ENCODE measurements at regions not wholly inside any gene's neighbourhood (a gene's known extent, or its start where the extent isn't known, plus 50 kb on each side); places are given as distances from the start of the nearest gene placed in this dataset.

DNA sequence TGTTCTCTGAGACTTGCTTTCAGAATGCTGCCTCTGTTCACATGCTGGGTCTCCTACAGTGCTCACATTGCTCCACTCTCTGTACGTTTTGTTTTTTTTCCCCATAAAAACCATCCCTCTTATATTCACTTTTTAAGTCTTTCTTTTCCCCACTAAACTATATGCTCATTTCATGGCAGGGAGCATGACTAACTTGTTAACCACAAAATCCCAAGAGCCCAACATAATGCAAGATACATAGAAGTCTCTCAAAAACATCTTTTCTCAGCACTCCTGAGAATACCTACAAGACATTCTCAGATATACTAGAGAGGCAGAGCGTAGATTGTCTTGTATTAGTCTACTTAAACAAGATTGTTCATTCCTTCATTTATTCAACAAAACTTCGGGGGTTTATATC lies 73.3 kb downstream of the FAM76B start:
- no peak for TF ChIP-seq POLR2A (IDR thresholded peaks at IDR 0.05)
- TF ChIP-seq, protein P1, sequence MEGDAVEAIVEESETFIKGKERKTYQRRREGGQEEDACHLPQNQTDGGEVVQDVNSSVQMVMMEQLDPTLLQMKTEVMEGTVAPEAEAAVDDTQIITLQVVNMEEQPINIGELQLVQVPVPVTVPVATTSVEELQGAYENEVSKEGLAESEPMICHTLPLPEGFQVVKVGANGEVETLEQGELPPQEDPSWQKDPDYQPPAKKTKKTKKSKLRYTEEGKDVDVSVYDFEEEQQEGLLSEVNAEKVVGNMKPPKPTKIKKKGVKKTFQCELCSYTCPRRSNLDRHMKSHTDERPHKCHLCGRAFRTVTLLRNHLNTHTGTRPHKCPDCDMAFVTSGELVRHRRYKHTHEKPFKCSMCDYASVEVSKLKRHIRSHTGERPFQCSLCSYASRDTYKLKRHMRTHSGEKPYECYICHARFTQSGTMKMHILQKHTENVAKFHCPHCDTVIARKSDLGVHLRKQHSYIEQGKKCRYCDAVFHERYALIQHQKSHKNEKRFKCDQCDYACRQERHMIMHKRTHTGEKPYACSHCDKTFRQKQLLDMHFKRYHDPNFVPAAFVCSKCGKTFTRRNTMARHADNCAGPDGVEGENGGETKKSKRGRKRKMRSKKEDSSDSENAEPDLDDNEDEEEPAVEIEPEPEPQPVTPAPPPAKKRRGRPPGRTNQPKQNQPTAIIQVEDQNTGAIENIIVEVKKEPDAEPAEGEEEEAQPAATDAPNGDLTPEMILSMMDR (IDR thresholded peaks at IDR 0.05): no peak
